SK-N-SH treated with all-trans-retinoic acid at 6 μM for 48 hours (cell line): ENCODE measurements at regions not wholly inside any gene's neighbourhood (a gene's known extent, or its start where the extent isn't known, plus 50 kb on each side); places are given as distances from the start of the nearest gene placed in this dataset.

Experiments used
- ATAC-seq: fragments of 200-7000 bp; cut with Tn5 transposase; 3 replicates; pipeline ENCODE4 v1.9.1; 2020; ENCODE audit warnings: mild to moderate bottlenecking, moderate library complexity
- ARNTL ChIP-seq: fragments of 450-650 bp; formaldehyde crosslinking; IDR thresholded peaks from 2 replicates; pipeline ENCODE4 v1.5.0; 2020; ENCODE audit warnings: low read depth, mild to moderate bottlenecking, moderate library complexity, borderline replicate concordance
- BACH2 ChIP-seq: fragments of 250-450 bp; sonication (Bioruptor Pico); IDR thresholded peaks from 2 replicates; pipeline ENCODE4 v1.9.0; 2021; ENCODE audit warnings: mild to moderate bottlenecking, borderline replicate concordance
- CREB5 ChIP-seq: fragments of 250-450 bp; sonication (Bioruptor Pico); IDR thresholded peaks from 2 replicates; pipeline ENCODE4 v1.5.1; 2020; ENCODE audit warnings: low read depth, mild to moderate bottlenecking, moderate library complexity
- CSDC2 ChIP-seq: fragments of 250-450 bp; sonication (Bioruptor Pico); IDR thresholded peaks from 2 replicates; pipeline ENCODE4 v1.5.0; 2020; ENCODE audit warnings: mild to moderate bottlenecking, moderate library complexity
- GLIS3 ChIP-seq: fragments of 250-450 bp; sonication (Bioruptor Pico); IDR thresholded peaks from 2 replicates; pipeline ENCODE4 v1.5.0; 2020; ENCODE audit warnings: mild to moderate bottlenecking, moderate library complexity
- ISL1 ChIP-seq: fragments of 250-450 bp; sonication (Bioruptor Pico); IDR thresholded peaks from 2 replicates; pipeline ENCODE4 v2.1.2; 2022; ENCODE audit warnings: mild to moderate bottlenecking, moderate library complexity
- PATZ1 ChIP-seq: fragments of 250-450 bp; sonication (Bioruptor Pico); IDR thresholded peaks from 2 replicates; pipeline ENCODE4 v1.8.0; 2020; ENCODE audit warnings: mild to moderate bottlenecking, moderate library complexity, borderline replicate concordance
- POU6F1 ChIP-seq: fragments of 250-450 bp; sonication (Bioruptor Pico); IDR thresholded peaks from 2 replicates; pipeline ENCODE4 v1.8.0; 2021; ENCODE audit warnings: low read depth, mild to moderate bottlenecking, moderate library complexity, borderline replicate concordance
- PPARA ChIP-seq: fragments of 250-450 bp; sonication (Bioruptor Pico); IDR thresholded peaks from 2 replicates; pipeline ENCODE4 v1.5.0; 2020; ENCODE audit warnings: mild to moderate bottlenecking, borderline replicate concordance
- RARB ChIP-seq: fragments of 250-450 bp; sonication (Bioruptor Pico); IDR thresholded peaks from 2 replicates; pipeline ENCODE4 v1.8.0; 2021; ENCODE audit warnings: mild to moderate bottlenecking, moderate library complexity
- SNAI2 ChIP-seq: fragments of 250-450 bp; sonication (Bioruptor Pico); IDR thresholded peaks from 2 replicates; pipeline ENCODE4 v1.5.0; 2020; ENCODE audit warnings: mild to moderate bottlenecking, moderate library complexity
- TOX ChIP-seq: fragments of 250-450 bp; sonication (Bioruptor Pico); IDR thresholded peaks from 2 replicates; pipeline ENCODE4 v1.8.0; 2021; ENCODE audit warnings: mild to moderate bottlenecking, moderate library complexity, borderline replicate concordance
- TSHZ2 ChIP-seq: fragments of 250-450 bp; sonication (Bioruptor Pico); IDR thresholded peaks from 2 replicates; pipeline ENCODE4 v1.5.0; 2020; ENCODE audit warnings: mild to moderate bottlenecking, moderate library complexity
- ZC3H10 ChIP-seq: fragments of 250-450 bp; sonication (Bioruptor Pico); IDR thresholded peaks from 2 replicates; pipeline ENCODE4 v1.5.1; 2021; ENCODE audit warnings: mild to moderate bottlenecking, moderate library complexity
- ZFP3 ChIP-seq: fragments of 250-450 bp; sonication (Bioruptor Pico); IDR thresholded peaks from 2 replicates; pipeline ENCODE4 v1.5.0; 2020; ENCODE audit warnings: mild to moderate bottlenecking, moderate library complexity
- ZFP30 ChIP-seq: fragments of 450-650 bp; formaldehyde crosslinking; IDR thresholded peaks from 2 replicates; pipeline ENCODE4 v1.5.0; 2022; ENCODE audit warnings: mild to moderate bottlenecking, moderate library complexity
- ZNF565 ChIP-seq: fragments of 450-650 bp; formaldehyde crosslinking; conservative IDR thresholded peaks from 2 replicates; pipeline ENCODE4 v1.5.0; 2020; ENCODE audit warnings: low read depth, mild to moderate bottlenecking, moderate library complexity
- ZNF8 ChIP-seq: fragments of 450-650 bp; formaldehyde crosslinking; IDR thresholded peaks from 2 replicates; pipeline ENCODE4 v1.5.0; 2020; ENCODE audit warnings: mild to moderate bottlenecking, moderate library complexity

GRCh38 chr2:200086911-200087310 is 131.5 kb downstream of the MAIP1 start (continued):
- TF ChIP-seq CREB5 (no peak), CSDC2 (CRISPR knock-in tag) (no peak), TOX (CRISPR knock-in tag) (no peak), ZNF8 (CRISPR knock-in tag) (no peak), ARNTL (CRISPR knock-in tag) (no peak), BACH2 (CRISPR knock-in tag) (no peak), GLIS3 (CRISPR knock-in tag) (no peak), POU6F1 (CRISPR knock-in tag) (no peak), ZFP30 (CRISPR knock-in tag) (no peak)

GRCh38 chr2:200087451-200087850 is 132.1 kb downstream of the MAIP1 start:
- TF ChIP-seq ISL1 (CRISPR knock-in tag) (no peak), TOX (CRISPR knock-in tag) (no peak), SNAI2 (CRISPR knock-in tag) (no peak), BACH2 (CRISPR knock-in tag) (no peak), PATZ1 (CRISPR knock-in tag) (no peak), POU6F1 (CRISPR knock-in tag) (no peak), ZFP30 (CRISPR knock-in tag) (no peak), PPARA (no peak), ZC3H10 (CRISPR knock-in tag) (no peak), CSDC2 (CRISPR knock-in tag) (no peak), ARNTL (CRISPR knock-in tag) (no peak), RARB (CRISPR knock-in tag) (no peak), ZFP3 (CRISPR knock-in tag) (no peak), TSHZ2 (CRISPR knock-in tag) (no peak), CREB5 (no peak), ZNF565 (CRISPR knock-in tag) (no peak), GLIS3 (CRISPR knock-in tag) (no peak)
- no peak for ATAC-seq
